GM23338 (cell line): ENCODE measurements at regions not wholly inside any gene's neighbourhood (a gene's known extent, or its start where the extent isn't known, plus 50 kb on each side); places are given as distances from the start of the nearest gene placed in this dataset.

ENCODE experiments used
- ATAC-seq: fragments of 200-7000 bp; cut with Tn5 transposase; 3 replicates; pipeline ENCODE4 v1.9.1; 2020
- DNase-seq: peaks from one replicate; pipeline ENCODE4 v3.0.0-alpha.2; 2015; ENCODE audit warnings: low spot score
- H2AFZ ChIP-seq: fragments of 200-600 bp; sonication (generic); 2 replicates; pipeline ENCODE4 v1.8.0; 2016; ENCODE audit warnings: antibody characterized with exemption, mild to moderate bottlenecking, moderate library complexity
- H3F3A ChIP-seq: fragments of 200-600 bp; sonication (generic); replicated peaks from 2 replicates; pipeline ENCODE4 v1.8.0; 2017; ENCODE audit warnings: antibody characterized with exemption, mixed run types, low read depth
- H3K27ac ChIP-seq: fragments of 200-600 bp; sonication (generic); 2 replicates; pipeline ENCODE4 v1.6.1; 2016; ENCODE audit warnings: low read depth
- H3K27me3 ChIP-seq: fragments of 200-600 bp; sonication (generic); 2 replicates; pipeline ENCODE4 v1.8.0; 2016; ENCODE audit warnings: mild to moderate bottlenecking, mixed run types, moderate library complexity; ENCODE audit not compliant: insufficient read depth
- H3K36me3 ChIP-seq: fragments of 200-600 bp; sonication (generic); 2 replicates; pipeline ENCODE4 v1.8.0; 2016; ENCODE audit warnings: mild to moderate bottlenecking; ENCODE audit not compliant: insufficient read depth
- H3K4me1 ChIP-seq: fragments of 200-600 bp; sonication (generic); 2 replicates; pipeline ENCODE4 v1.8.0; 2016; ENCODE audit warnings: mild to moderate bottlenecking, moderate library complexity; ENCODE audit not compliant: insufficient read depth
- H3K4me2 ChIP-seq: fragments of 200-600 bp; sonication (generic); 2 replicates; pipeline ENCODE4 v1.7.1; 2017; ENCODE audit warnings: mixed run types
- H3K4me3 ChIP-seq: fragments of 200-600 bp; sonication (generic); 2 replicates; pipeline ENCODE4 v1.6.1; 2016; ENCODE audit warnings: mixed run types
- H3K79me2 ChIP-seq: fragments of 200-600 bp; sonication (generic); replicated peaks from 2 replicates; pipeline ENCODE4 v1.8.0; 2017; ENCODE audit warnings: mild to moderate bottlenecking; ENCODE audit not compliant: insufficient read depth
- H3K9me2 ChIP-seq: fragments of 200-600 bp; sonication (generic); 2 replicates; pipeline ENCODE4 v1.8.0; 2017; ENCODE audit not compliant: insufficient read depth
- H4K20me1 ChIP-seq: fragments of 200-600 bp; sonication (generic); replicated peaks from 2 replicates; pipeline ENCODE4 v1.8.0; 2017; ENCODE audit warnings: mild to moderate bottlenecking; ENCODE audit not compliant: insufficient read depth
- H3K27ac Mint-ChIP-seq: 2 replicates; pipeline ENCODE4 v1.8.0; 2020; ENCODE audit warnings: inconsistent platforms, mild to moderate bottlenecking, moderate library complexity, mixed read lengths
- H3K27me3 Mint-ChIP-seq: 3 replicates; pipeline ENCODE4 v1.8.0; 2022; ENCODE audit warnings: low read depth, mild to moderate bottlenecking, moderate library complexity, mixed read lengths, inconsistent platforms; ENCODE audit not compliant: insufficient read depth, poor library complexity
- H3K36me3 Mint-ChIP-seq: 3 replicates; pipeline ENCODE4 v1.8.0; 2021; ENCODE audit warnings: low read depth, mild to moderate bottlenecking, inconsistent platforms, moderate library complexity, mixed read lengths
- H3K4me1 Mint-ChIP-seq: 3 replicates; pipeline ENCODE4 v1.8.0; 2020; ENCODE audit warnings: mild to moderate bottlenecking, inconsistent platforms, mixed read lengths
- H3K4me3 Mint-ChIP-seq: 3 replicates; pipeline ENCODE4 v1.8.0; 2021; ENCODE audit warnings: moderate library complexity, mild to moderate bottlenecking, inconsistent platforms, mixed read lengths
- H3K9me3 Mint-ChIP-seq: 3 replicates; pipeline ENCODE4 v1.8.0; 2020; ENCODE audit warnings: moderate library complexity, mild to moderate bottlenecking, inconsistent platforms, mixed read lengths
- ETS1 ChIP-seq: IDR thresholded peaks from 2 replicates; pipeline ENCODE4 v1.6.1; 2016; ENCODE audit warnings: antibody characterized with exemption
- EZH2phosphoT487 ChIP-seq: fragments of 200-600 bp; sonication (generic); IDR thresholded peaks from one replicate; pipeline ENCODE4 v1.8.1; 2018; ENCODE audit warnings: antibody characterized with exemption; ENCODE audit not compliant: unreplicated experiment
- NANOG ChIP-seq: IDR thresholded peaks from 2 replicates; pipeline ENCODE4 v1.6.1; 2016; ENCODE audit warnings: antibody characterized with exemption, borderline replicate concordance
- ZNF462 ChIP-seq: fragments of 250-450 bp; sonication (Bioruptor Pico); IDR thresholded peaks from 2 replicates; pipeline ENCODE4 v1.5.0; 2020; ENCODE audit warnings: mild to moderate bottlenecking, moderate library complexity
- TF ChIP-seq, protein P1 (sequence below), 2 experiments: fragments of 200-600 bp in 1 of 2; sonication (generic) in 1 of 2; conservative IDR thresholded peaks; 2 replicates each; pipeline versions ENCODE4 v1.5.1 to v1.6.1; 2016 to 2017; ENCODE audit warnings: antibody characterized with exemption in 2 of 2, low read depth in 2 of 2, mild to moderate bottlenecking in 2 of 2, moderate library complexity in 1 of 2

GRCh38 chr5:32534041-32534440 lies 51.3 kb upstream of the SUB1 start:
- H3K4me2 ChIP-seq, result no peak overlapping the region
- H3K36me3 ChIP-seq, result no peaks in the 10 kb centered on the region
- Mint-ChIP-seq H3K36me3 (no peaks in the 10 kb centered on the region), H3K4me3 (no peak overlapping the region), H3K9me3 (no peaks in the 10 kb centered on the region; the same call in 2 of the 3 replicates), H3K27me3 (peaks cover 7% of the 10 kb centered on the region), H3K4me1 (peaks cover 16% of the 10 kb centered on the region), H3K27ac (no peak overlapping the region)
- H4K20me1 ChIP-seq, result no peaks in the 10 kb centered on the region
- H3F3A ChIP-seq, result no peaks in the 10 kb centered on the region
- DNase-seq (no peak), ATAC-seq (no peak)
- no peaks in the 10 kb centered on the region for H3K79me2 ChIP-seq
- no peak overlapping the region for H3K27ac ChIP-seq
- no peak for TF ChIP-seq EZH2phosphoT487
- TF ChIP-seq NANOG, result no peak
- TF ChIP-seq ZNF462, result no peak
- TF ChIP-seq ETS1, result no peak
- TF ChIP-seq, protein P1, sequence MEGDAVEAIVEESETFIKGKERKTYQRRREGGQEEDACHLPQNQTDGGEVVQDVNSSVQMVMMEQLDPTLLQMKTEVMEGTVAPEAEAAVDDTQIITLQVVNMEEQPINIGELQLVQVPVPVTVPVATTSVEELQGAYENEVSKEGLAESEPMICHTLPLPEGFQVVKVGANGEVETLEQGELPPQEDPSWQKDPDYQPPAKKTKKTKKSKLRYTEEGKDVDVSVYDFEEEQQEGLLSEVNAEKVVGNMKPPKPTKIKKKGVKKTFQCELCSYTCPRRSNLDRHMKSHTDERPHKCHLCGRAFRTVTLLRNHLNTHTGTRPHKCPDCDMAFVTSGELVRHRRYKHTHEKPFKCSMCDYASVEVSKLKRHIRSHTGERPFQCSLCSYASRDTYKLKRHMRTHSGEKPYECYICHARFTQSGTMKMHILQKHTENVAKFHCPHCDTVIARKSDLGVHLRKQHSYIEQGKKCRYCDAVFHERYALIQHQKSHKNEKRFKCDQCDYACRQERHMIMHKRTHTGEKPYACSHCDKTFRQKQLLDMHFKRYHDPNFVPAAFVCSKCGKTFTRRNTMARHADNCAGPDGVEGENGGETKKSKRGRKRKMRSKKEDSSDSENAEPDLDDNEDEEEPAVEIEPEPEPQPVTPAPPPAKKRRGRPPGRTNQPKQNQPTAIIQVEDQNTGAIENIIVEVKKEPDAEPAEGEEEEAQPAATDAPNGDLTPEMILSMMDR (conservative IDR thresholded peaks at IDR 0.05; ENCODE audit: low read depth in 2 of 2), result no peak
- no peaks in the 10 kb centered on the region for H3K4me1 ChIP-seq
- no peaks in the 10 kb centered on the region for H3K9me2 ChIP-seq
- H3K27me3 ChIP-seq, result no peaks in the 10 kb centered on the region
- no peak overlapping the region for H2AFZ ChIP-seq
- no peak overlapping the region for H3K4me3 ChIP-seq
